ENCODE measurements at regions not wholly inside any gene's neighbourhood (a gene's known extent, or its start where the extent isn't known, plus 50 kb on each side); places are given as distances from the start of the nearest gene placed in this dataset.

DNA sequence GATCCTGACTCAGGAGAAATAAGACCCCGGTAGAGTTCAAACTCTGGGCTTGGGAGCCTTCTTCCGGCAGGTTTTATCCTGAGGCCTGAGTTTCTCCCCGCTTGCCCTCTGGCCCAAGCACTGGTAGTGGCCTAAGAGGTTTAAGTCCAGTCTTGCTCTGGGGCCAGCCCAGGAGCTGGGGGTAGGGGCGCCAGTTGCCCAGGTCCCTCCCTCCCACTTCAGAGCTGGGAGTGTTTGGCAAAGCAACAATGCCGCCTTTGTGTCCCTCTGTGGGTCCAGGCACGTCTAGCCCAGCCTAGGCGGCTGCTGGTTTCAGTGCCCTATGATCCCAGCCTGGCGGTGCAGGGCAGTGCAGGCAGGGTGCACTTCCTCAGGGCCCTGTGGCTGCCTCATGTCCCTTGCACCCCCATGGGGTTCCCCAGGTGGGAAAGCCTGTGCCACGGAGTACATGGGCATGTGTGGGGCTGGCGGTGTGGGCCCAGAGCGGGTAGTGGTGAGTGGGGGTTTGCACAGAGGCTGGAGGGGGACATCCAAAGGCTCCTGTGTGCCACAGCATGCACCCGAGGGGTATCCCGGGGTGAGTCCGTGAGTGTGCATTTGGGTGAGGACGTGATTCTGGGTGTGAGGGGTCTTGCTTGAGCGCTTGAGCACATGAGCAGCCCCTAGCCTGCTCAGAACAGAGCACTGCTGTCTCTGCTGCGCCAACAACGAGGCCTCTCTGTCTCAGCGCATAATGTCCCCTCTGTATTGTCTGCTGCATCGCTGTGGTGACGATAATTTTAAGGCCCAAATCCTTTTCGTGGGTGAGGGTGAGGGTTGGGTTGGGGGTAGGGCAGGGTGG lies 61.7 kb upstream of the PSD2 start:
- Histone ChIP-seq H3K36me3 (ENCODE audit: low read depth, missing control alignments) (no peaks in the 10 kb centered on the region), H3K27ac (no peak overlapping the region), H3K9me3 (no peaks in the 10 kb centered on the region)

DNA sequence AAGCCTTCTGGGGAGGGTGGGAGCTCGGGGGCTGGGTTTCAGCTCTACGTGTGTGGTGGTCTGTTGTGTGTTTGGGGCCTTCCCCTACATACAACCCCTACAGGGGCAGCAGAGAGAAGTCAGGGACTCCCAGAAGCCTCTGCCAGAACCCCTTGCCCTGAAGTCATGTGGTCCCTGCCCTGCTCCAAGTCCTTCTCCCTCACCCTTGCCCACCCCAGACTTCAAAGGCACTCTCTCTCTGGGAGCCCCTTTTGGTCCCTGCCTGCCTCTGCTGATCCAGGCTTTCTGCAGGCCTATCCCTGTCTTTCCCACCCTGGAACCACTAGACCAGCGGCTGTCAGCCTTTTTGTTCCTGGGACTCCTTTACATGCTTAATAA lies 61.1 kb upstream of the PSD2 start:
- TF ChIP-seq POLR2A (IDR thresholded peaks at IDR 0.05), result no peak
- TF ChIP-seq, protein P1, sequence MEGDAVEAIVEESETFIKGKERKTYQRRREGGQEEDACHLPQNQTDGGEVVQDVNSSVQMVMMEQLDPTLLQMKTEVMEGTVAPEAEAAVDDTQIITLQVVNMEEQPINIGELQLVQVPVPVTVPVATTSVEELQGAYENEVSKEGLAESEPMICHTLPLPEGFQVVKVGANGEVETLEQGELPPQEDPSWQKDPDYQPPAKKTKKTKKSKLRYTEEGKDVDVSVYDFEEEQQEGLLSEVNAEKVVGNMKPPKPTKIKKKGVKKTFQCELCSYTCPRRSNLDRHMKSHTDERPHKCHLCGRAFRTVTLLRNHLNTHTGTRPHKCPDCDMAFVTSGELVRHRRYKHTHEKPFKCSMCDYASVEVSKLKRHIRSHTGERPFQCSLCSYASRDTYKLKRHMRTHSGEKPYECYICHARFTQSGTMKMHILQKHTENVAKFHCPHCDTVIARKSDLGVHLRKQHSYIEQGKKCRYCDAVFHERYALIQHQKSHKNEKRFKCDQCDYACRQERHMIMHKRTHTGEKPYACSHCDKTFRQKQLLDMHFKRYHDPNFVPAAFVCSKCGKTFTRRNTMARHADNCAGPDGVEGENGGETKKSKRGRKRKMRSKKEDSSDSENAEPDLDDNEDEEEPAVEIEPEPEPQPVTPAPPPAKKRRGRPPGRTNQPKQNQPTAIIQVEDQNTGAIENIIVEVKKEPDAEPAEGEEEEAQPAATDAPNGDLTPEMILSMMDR (IDR thresholded peaks at IDR 0.05), result no peak
- H3K27ac ChIP-seq, result no peak overlapping the region

More for the DNA sequence above, 61.7 kb upstream of the PSD2 start:
- TF ChIP-seq, protein P1 (IDR thresholded peaks at IDR 0.05), result no peak
- no peak for TF ChIP-seq POLR2A (IDR thresholded peaks at IDR 0.05)
- Histone ChIP-seq H3K4me3 (no peak overlapping the region), H3K27me3 (no peaks in the 10 kb centered on the region), H3K4me1 (peaks cover 4% of the 10 kb centered on the region)
- intact Hi-C loops (cut with DNase I; ENCODE audit: low total_unique reads), result no loop called here
- peak; percentile 80 for DNase-seq
- 82 to 87% methylated on average over 11 to 22 of the region's 22 CpGs for WGBS, 2 donors

DNA sequence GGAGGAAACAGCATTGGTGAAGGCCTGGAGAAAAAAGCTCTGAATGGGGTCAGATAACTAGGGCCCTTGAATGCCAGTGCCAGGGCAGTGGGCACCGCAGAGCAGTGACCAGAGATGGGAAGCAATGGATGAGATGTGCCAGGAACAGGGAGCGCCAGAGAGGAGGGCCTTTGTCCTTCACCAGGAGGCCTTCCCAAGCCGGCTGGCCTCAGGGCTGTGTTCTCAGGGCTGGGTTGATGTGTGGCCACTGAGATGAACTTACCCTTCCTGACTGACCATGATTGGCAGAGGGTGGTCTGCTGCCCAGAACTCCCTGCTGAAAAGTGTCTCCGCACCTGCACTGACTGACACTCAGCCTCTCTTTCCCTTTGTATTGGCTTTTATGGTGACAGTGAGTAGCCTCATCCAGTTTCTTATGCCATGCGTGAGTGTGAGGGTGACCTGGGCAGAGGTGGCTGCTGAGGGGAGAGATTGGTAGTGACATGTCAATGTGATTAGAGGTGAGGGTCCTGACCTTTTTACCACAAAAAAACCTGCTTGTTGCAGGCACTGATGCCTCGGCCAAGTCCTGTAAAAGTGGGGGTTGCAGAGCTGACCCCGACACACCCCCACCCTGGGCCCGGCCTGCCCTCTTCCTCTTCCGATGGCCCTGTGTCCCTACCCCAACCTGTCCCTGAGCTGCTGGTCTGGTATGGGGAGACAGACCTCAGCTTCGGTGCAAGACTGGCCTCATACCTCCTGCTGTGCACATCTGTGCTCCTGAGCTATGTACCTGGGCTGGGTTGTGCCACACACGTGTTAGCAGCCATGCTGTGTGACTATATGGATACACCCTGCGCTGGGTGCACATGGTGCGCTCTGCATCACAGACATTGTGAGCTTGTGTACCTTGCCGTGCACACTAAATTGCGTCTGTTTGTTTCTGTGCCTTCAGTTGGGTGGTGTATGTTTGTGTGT lies 57.1 kb upstream of the PSD2 start:
- Histone ChIP-seq H3K27me3 (no peaks in the 10 kb centered on the region), H3K4me1 (no peaks in the 10 kb centered on the region), H3K9me3 (no peaks in the 10 kb centered on the region), H3K36me3 (ENCODE audit: low read depth, missing control alignments) (no peaks in the 10 kb centered on the region), H3K4me3 (no peak overlapping the region), H3K27ac (no peak overlapping the region)
- intact Hi-C loops (cut with DNase I; ENCODE audit: low total_unique reads), result no loop called here
- TF ChIP-seq, protein P1 (IDR thresholded peaks at IDR 0.05), result no peak
- no peak for TF ChIP-seq POLR2A (IDR thresholded peaks at IDR 0.05)
- no peak for DNase-seq
- 89 to 93% methylated on average over 10 to 15 of the region's 15 CpGs for whole genome bisulfite sequencing, 2 donors

More for the DNA sequence above, 61.1 kb upstream of the PSD2 start:
- no peaks in the 10 kb centered on the region for H3K36me3 ChIP-seq (ENCODE audit: low read depth, missing control alignments)
- no peaks in the 10 kb centered on the region for H3K27me3 ChIP-seq
- intact Hi-C loops (cut with DNase I; ENCODE audit: low total_unique reads), result no loop called here
- DNase-seq, result no peak
- H3K9me3 ChIP-seq, result no peaks in the 10 kb centered on the region
- peaks cover 4% of the 10 kb centered on the region for H3K4me1 ChIP-seq
- WGBS, 2 donors, result 93 to 100% methylated on average over 2 to 3 of the region's 3 CpGs
- H3K4me3 ChIP-seq, result no peak overlapping the region

DNA sequence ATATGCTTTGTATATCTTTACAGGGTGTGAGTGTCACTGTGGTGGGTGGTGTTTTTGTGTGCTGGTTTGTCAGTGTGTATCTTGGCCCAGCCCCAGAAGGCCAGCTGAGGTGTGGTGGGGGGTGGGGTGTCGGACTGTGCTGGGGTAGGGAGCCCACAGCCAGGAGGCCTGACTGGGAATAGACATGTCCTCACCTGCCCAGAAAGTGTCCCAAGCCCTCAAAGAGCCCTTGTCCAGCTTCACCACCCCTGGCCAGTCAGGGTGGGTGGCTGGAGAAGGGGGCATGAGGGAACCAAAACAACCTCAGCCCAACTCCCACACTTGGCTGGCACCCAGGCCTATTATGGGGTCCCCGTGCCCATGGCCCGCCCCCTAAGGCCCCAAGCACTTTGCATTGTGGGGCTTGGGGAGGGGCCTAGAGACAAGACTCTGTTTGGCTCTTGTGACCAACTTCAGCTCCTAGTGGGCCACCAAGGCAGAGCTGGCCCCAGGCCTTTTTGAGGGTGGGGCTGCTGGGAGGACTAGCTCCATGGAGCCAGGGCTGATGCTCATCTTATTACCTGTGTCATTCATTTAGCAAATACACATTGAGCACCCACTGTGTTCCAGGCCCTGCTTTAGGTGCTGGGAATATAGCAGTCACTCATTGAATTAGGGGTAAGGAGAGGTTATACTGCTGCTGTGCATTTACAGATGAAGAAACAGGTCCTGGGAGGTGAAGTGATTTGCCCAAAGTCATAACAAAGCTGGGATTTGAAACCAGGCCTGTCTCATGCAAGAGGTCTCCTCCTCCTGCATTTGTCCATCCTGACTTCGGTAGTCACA lies 56.2 kb upstream of the PSD2 start:
- intact Hi-C loops (cut with DNase I; ENCODE audit: low total_unique reads), result no loop called here
- Histone ChIP-seq H3K36me3 (ENCODE audit: low read depth, missing control alignments) (no peaks in the 10 kb centered on the region), H3K27me3 (no peaks in the 10 kb centered on the region), H3K4me1 (no peaks in the 10 kb centered on the region), H3K9me3 (no peaks in the 10 kb centered on the region), H3K4me3 (no peak overlapping the region), H3K27ac (no peak overlapping the region)
- TF ChIP-seq, protein P1 (IDR thresholded peaks at IDR 0.05), result no peak
- TF ChIP-seq POLR2A (IDR thresholded peaks at IDR 0.05), result no peak
- 82 to 100% methylated on average over 2 to 4 of the region's 4 CpGs for WGBS, 2 donors
- DNase-seq, result no peak
